ENCODE measurements at regions not wholly inside any gene's neighbourhood (a gene's known extent, or its start where the extent isn't known, plus 50 kb on each side); places are given as distances from the start of the nearest gene placed in this dataset.

- TF ChIP-seq REST (IDR thresholded peaks at IDR 0.05; ENCODE audit: unreplicated experiment), result no peak
- no peak for TF ChIP-seq POLR2AphosphoS5 (IDR thresholded peaks at IDR 0.05; ENCODE audit: low read depth)
- TF ChIP-seq CTCF (conservative IDR thresholded peaks at IDR 0.05; ENCODE audit: low read depth in 2 of 2), result no peak
These were observed 494.1 kb downstream of the ZNF385D start (continued) for GRCh38 chr3:21256932-21257331.

GRCh38 chr3:21238661-21239060, 512.3 kb downstream of the ZNF385D start:
- Histone ChIP-seq H2AFZ (no peak overlapping the region), H3K79me2 (replicated peaks; ENCODE audit: insufficient read depth) (no peaks in the 10 kb centered on the region), H3K36me3 (ENCODE audit: insufficient read depth) (no peaks in the 10 kb centered on the region), H3K4me3 (no peak overlapping the region), H3K27me3 (ENCODE audit: insufficient read depth) (no peaks in the 10 kb centered on the region), H3K4me1 (ENCODE audit: insufficient read depth) (no peaks in the 10 kb centered on the region), H3K9me2 (ENCODE audit: insufficient read depth) (0 out of 2 replicates have a peak, but pooled peaks cover 7% of the 10 kb centered on the region), H4K20me1 (replicated peaks; ENCODE audit: insufficient read depth) (0 out of 2 replicates have a peak, but pooled peaks cover 2% of the 10 kb centered on the region), H3F3A (replicated peaks; ENCODE audit: low read depth) (no peaks in the 10 kb centered on the region), H3K27ac (ENCODE audit: low read depth) (no peak overlapping the region), H3K4me2 (no peak overlapping the region)
- DNase-seq (ENCODE audit: low spot score) (no peak), ATAC-seq (no peak)
- no peaks in the 10 kb centered on the region for H3K9me3 Mint-ChIP-seq
- H3K27me3 Mint-ChIP-seq (ENCODE audit: insufficient read depth, low read depth, poor library complexity), result peaks cover 3% of the 10 kb centered on the region
- H3K4me3 Mint-ChIP-seq, result no peak overlapping the region
- H3K27ac Mint-ChIP-seq, result no peak overlapping the region
- no peaks in the 10 kb centered on the region for H3K36me3 Mint-ChIP-seq (ENCODE audit: low read depth)
- H3K4me1 Mint-ChIP-seq, result peaks cover under 1% of the 10 kb centered on the region; the same call in 2 of the 3 replicates
- TF ChIP-seq REST (IDR thresholded peaks at IDR 0.05; ENCODE audit: unreplicated experiment) (no peak), ZNF114 (CRISPR knock-in tag; IDR thresholded peaks at IDR 0.05) (no peak), ETS1 (IDR thresholded peaks at IDR 0.05) (no peak), CREB1 (CRISPR knock-in tag; IDR thresholded peaks at IDR 0.05; ENCODE audit: low read depth) (no peak), NANOG (IDR thresholded peaks at IDR 0.05; ENCODE audit: borderline replicate concordance) (no peak), POLR2AphosphoS5 (IDR thresholded peaks at IDR 0.05; ENCODE audit: low read depth) (no peak), CTCF (conservative IDR thresholded peaks at IDR 0.05; ENCODE audit: low read depth in 2 of 2) (no peak), STAT1 (IDR thresholded peaks at IDR 0.05; ENCODE audit: unreplicated experiment) (no peak)
